ENCODE measurements at regions not wholly inside any gene's neighbourhood (a gene's known extent, or its start where the extent isn't known, plus 50 kb on each side); places are given as distances from the start of the nearest gene placed in this dataset.

- DNase-seq: no peak
Observed at GRCh38 chr5:2196989-2197619, 314.4 kb upstream of the IRX4 start.

- DNase-seq: no peak
Observed at GRCh38 chr5:2196416-2196815, 313.7 kb upstream of the IRX4 start.

DNA sequence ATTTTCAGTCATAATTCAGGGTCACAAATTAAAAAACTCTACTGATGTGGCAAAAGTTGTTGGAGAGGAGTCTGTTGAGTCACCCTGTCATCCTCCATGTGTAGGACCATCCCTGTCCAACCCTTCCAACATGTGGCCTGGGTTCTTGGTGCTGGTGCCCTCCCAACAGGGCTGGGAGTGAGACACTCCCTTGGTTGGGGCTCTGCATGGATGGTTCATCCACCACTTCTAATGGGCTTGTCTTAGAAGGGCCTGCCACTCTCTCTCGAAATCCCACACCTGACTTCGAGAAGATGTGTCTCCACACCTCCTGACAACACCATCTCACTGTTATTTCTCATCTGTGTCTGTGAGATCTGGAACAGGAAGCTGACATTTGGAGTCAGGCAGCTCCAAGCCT is 312.2 kb upstream of the IRX4 start:
- DNase-seq: no peak

DNA sequence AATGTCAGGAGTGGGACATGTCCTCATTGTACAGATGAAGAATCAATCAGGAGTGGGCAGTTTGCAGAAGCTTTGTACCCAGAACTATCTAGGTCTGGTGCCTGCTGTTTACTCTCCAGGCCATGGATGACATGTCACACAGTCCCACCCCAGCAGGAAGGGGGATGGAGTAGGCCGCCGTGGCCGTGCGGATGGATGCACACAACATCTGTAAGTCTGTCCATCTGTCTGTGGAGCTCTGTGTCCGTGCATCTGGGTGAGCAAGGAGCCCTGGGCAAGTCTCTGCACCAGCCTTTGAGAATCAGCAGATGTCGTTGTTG is 311.5 kb upstream of the IRX4 start:
- DNase-seq: no peak

DNA sequence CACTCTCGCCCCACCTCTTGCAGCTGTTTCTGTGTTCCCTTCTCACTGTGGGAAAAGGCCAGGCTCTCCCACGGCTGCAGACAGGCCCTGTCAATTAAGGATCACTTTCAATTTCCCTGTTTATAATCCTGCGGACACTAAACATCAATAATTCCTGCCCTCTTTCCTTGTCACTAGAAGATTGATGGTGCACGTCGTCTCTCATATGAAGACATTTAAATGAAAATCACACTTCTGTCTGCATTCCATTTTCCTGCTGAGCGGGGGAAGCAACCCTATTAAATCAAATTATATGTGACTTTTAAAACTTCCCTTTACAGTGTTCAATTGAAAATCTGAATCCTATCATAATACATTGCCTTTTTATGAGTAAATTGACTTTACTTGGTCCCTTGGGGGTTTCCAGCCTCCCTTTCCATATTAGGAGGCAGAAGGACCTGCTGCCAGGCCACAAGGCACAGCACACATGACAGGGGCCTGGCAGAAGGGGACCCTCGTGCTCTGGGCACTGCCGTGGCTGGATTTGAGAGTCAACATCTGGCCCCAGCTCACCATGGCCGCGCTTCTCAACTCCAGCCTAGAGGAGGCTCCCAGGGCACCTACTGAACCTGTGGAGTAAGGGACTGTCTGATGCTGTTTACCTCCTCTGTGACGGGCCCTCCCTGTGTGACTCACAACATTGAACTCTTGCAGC is 311.0 kb upstream of the IRX4 start:
- DNase-seq: no peak

DNA sequence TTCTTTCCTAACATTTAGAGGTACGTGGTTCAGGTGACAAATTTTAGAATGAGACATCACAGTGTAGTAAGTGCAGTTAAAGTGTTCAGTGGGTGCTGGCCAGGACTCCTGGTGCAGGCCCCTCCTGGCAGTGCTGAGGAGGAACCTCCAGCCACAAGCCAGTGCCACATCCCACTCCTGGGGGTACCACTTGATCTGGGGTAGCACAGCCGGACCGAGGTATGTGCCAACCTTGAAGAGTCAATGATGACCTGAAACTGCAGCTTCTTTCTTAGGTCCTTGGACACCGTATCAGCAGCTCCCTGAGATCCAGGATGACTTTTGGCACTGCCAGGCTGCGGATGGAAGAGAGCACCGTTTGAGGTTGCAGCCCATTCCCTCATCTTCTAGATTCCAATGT is 310.4 kb upstream of the IRX4 start:
- no peak for DNase-seq

DNA sequence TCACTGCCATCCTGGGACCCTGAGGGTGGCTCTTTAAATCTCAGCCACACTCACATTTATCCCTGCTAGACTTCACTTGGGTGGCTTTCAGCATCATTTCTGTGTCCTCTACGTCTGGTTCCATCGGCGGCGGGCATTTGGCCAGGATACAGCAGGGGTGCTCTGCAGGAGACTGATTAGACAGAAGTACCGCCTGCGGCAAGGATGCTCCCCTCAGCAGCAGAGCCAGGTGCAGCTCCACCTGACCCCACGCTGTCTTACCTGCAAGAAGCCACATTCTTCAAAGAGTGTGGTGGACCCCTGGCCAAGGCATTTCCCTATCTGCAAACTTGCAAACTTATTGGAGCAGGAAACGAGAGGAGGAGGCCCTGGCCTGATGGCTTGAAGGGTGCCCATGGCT is 309.8 kb upstream of the IRX4 start:
- DNase-seq: no peak

DNA sequence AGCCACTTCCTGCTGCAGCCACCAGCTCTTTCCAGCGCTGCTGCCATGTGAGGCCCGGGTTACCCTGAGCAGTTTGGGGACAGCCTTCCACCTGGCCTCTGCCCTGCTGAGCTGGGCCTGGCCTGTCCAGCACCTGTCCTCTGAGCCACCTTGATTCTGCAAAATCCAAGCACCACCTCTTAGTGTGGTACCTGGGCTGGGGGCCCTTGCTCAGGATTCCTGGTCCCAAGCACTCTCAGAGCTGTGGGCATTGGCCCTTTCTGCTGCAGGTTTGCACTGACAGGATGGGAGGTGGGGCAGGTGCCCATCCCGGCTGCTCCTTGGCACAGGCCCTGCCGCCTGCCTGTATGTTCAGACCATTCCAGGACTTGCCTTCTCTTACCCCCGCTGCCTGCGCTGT is 309.2 kb upstream of the IRX4 start:
- no peak for DNase-seq

DNA sequence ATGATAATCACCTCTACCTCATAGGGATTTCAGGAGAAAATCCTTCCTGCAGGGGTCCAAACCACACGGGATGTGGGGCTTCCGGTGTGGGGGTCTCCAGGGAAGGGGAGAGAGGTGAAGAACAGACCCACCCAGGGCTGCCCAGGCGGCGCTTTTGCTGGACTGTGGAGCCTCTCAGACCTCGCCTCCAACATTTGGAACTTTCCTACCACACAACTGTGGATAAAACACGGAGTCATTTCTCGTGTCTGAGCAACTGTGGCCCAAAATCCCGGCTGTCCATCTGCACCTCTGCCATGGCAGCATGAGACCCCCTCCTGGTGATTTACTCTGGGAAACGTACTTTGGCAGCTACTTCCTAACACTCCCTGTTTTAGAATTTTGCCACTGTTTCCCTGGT is 307.8 kb upstream of the IRX4 start:
- DNase-seq: no peak

GRCh38 chr5:2188661-2189060 is 305.9 kb upstream of the IRX4 start:
- no peak for DNase-seq

DNA sequence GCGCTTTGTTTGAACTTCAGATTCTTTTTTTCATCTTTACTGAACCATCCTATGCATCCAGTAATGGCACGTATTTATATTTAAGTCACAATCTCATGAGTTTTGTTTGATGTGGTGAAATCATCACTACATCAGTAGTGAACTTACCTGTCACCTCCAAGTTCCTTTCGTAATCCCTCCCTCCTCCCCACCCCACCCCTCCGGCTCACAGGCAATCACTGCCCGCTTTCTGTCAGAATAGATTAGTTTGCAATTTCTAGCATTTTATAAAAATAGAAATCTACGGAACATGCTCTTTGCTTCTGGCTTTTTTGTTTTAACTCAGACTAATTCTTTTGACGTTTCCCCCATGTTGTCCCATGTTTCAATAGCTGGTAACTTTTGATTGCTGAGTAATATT is 305.4 kb upstream of the IRX4 start:
- no peak for DNase-seq

GRCh38 chr5:2187687-2188086 is 305.0 kb upstream of the IRX4 start:
- no peak for DNase-seq

DNA sequence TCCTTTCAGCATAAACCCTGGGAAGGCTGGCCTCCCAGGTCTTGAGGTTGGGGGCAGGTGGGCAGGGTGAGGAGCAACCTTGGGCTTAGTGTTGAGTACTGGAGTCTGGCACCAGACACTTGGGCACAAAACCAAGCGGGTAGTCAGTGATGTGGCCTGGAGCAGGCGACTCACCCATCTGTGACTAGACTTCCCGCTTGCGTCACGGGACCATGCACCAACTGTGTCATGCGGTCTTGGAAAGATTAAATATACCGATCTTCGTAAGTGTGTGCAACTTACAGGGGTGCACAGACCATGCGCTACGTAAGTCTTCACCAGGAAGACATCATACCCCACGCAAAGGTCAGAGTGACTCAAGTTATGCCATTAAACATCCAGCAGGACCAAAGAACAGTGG is 304.4 kb upstream of the IRX4 start:
- DNase-seq: no peak

DNA sequence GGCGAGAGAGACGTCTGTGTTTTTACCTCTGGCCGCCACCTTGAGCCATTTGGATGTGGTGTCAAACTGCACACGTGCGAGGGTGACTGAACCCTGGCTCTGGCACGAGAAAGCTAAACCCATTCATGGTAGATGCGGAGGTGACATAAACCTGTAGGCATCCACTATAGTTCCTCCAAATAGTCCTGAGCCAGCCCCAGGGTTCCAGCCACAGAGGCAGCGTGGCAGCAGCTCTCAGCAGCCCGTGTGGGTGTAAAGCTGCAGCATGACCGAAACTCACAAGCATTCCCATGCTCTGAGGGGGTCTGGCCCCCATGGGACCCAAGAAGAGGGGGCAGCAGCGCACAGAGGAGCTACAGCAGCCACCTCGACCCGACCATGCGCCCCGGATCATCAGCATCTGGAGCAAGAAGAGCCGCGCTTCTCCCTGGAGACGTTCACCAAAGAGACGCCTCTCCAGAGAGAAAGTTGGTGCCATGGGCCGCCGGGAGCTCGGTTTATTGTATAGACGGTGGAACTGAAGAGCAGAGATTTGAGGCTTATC is 303.8 kb upstream of the IRX4 start:
- DNase-seq: no peak

DNA sequence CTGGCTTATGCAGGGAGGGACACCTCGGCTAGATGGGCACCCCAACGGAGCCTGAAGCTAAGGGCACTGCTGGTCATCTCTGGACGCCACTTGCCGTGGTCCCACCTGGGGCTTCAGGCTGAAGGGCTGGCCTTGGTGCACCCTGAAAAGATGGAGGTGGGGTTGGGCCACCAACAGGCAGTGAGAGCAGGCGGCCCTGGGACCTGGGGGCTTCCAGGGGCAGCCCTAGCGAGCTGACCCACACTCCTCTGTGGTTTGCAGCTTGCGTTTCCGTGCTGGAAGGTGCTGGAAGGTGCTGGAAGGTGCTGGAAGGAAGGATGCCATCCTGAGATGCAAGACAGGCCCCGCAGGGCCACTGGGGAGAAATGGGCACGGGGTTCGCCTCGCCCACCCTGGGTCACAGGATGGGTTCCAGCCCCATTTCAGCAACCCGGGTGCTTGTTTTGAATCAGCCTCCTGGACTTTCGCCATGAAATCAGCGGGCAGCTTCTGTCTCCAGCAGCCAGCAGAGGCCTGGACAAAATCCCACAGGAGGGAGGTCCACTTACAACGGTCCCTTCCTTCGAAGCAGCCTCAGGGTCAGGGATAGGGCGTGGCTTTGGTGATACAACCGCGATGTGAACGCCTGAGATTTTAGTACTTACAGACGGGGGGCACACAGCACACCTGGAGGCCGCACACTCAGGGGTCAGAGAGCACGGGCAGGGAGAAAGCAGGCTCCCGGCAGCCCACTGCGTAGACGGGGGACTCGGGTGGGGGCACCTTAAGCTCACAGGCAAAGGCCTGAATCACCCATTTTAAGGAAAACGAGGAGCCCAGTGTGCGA is 303.1 kb upstream of the IRX4 start:
- no peak for DNase-seq

DNA sequence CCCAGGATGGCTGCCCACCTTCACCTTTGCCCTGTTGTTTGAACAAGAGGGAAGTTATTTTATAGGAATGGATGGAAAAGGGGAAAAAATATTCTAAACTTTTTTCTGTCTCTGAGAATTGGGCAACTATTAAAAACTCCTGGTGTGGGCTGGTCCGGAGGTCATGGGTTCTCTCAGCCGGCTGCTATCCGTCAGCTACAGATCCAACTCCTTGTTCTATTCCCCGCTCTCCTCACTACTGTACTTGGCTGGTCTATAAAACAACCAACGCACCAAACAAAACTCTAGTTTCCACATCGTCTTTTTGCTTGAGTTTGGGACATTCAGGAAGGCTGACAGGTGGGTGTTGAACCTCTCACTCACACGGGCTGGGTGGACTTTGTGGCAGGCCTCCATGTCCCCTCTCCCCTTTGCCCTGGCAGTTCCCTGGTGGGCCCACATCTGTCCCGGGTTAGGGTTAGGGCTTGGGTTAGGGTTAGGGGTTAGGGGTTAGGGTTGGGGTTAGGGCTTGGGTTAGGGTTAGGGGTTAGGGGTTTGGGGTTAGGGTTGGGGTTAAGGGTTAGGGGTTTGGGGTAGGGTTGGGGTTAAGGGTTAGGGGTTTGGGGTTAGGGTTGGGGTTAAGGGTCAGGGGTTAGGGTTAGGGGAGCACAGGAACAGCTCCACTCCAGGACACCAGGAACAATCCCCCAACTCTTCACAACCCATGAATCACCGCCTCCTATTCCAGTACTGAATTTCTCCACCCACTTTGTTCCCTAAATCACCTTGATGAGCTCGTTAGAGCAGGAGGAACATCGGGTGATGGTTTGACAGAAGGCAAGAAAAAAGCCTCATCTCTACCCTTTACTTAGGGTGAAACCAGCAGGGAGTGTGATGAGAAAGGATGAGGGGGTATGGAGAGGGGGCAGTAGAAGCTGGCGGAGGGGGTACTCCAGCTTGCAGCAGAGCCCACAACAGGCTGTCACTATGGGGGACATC is 302.1 kb upstream of the IRX4 start:
- DNase-seq: no peak

- DNase-seq: no peak
Observed at GRCh38 chr5:2184026-2184366, 301.3 kb upstream of the IRX4 start.

DNA sequence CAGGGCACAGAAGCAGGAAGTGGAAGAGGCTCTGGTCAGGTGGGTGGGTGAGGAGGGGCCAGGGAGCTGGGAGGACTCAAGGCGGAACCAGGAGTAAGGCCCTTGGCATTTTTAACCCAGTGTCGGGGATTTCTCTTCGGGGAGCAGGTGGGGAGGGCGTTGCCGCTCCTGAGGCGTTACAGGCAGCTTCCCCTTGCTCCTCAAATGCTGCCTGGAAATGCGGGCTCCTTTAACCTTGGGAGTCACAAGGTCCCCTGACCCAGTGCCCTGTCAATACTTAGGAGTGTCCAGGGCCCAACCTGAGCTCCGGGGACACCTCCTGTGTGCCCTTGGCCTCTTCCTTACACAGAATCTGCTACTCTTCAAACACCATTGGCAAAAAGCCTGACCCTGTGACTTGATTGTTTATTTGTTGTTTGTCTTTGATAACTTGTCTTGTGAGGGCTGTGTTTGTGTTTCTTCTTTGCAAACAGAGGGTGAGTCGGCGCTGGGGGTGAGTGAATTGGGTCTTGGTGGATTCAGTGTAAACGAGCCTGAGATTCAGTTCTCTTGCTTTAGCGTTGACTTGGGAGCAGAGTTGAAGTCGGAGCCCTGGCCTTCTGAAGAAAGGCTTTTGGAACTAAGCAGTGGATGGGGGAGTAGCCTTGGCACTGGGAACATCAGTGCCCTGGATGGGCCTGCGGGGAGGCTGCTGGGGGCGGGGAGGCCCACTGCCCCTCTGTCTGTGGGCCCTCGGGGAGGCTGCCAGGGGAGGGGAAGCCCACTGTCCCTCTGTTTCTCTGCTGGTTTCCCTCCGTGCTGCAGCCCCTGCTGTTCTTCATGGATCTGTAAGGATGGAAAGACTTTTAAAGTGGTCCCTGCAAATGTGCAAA is 300.7 kb upstream of the IRX4 start:
- no peak for DNase-seq

GRCh38 chr5:2182020-2182419 is 299.3 kb upstream of the IRX4 start:
- DNase-seq: no peak

DNA sequence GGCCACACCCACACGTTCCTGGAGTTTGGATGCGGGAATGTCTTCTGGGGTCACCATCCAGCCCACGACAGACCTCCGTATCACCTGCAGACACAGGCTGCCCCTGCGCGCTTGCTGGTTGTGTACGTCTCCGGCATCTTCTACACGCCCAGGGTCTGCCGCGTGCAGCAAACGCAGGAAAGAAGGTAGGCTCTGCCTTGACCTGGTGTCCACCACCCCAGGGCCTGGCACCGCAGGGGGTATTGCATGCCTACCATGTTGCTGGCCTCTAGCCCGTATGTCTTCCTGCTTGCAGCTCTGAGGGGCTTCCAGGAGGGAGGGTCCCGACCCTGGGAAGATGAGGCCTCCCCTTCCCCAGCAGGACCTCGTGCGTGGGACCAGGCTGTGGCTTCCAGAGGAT is 298.8 kb upstream of the IRX4 start:
- no peak for DNase-seq

GRCh38 chr5:2181149-2181548 is 298.4 kb upstream of the IRX4 start:
- no peak for DNase-seq

- DNase-seq: no peak
Observed at GRCh38 chr5:2180456-2180855, 297.7 kb upstream of the IRX4 start.

Data from NCI-H187 (cell line).